Skin epidermis (tissue), 12 donors: ENCODE measurements at regions not wholly inside any gene's neighbourhood (a gene's known extent, or its start where the extent isn't known, plus 50 kb on each side); places are given as distances from the start of the nearest gene placed in this dataset.

Source experiments
- H3K27ac ChIP-seq, 21 experiments: fragments of 200-600 bp; sonication (generic) in 11 of 21; one replicate each; pipeline ENCODE4 v1.5.0; 2020; ENCODE audit warnings: mild to moderate bottlenecking in 3 of 21, inconsistent platforms in 2 of 21, moderate library complexity in 2 of 21
- H3K4me3 ChIP-seq, 7 experiments: fragments of 200-600 bp; sonication (generic) in 2 of 7; one replicate each; pipeline ENCODE4 v1.5.0; 2020; ENCODE audit warnings: inconsistent platforms in 2 of 7, mild to moderate bottlenecking in 2 of 7, moderate library complexity in 1 of 7

- H3K4me3 ChIP-seq: no peak overlapping the region
Measured at GRCh38 chr12:27178723-27179399, 65.2 kb upstream of the STK38L start.

GRCh38 chr12:27179400-27180214, 64.5 kb upstream of the STK38L start:
- H3K27ac ChIP-seq: peak overlapping the region in 14 of 21 experiments; percentile 24 to 72 (median 55)
- no peak overlapping the region for H3K4me3 ChIP-seq

More at GRCh38 chr12:27178723-27179399, 65.2 kb upstream of the STK38L start:
- H3K27ac ChIP-seq: peak overlapping the region in 12 of 21 experiments; percentile 13 to 69 (median 51)

GRCh38 chr12:27180906-27181505, 63.1 kb upstream of the STK38L start:
- no peak overlapping the region for H3K4me3 ChIP-seq
- H3K27ac ChIP-seq: peak overlapping the region in 6 of 21 experiments; percentile 40 to 72 (median 63)

- Histone ChIP-seq H3K4me3 (no peak overlapping the region), H3K27ac (no peak overlapping the region)
Measured at GRCh38 chr12:27183342-27183741, 60.7 kb upstream of the STK38L start.

GRCh38 chr12:27185234-27186021, 58.7 kb upstream of the STK38L start:
- H3K4me3 ChIP-seq: no peak overlapping the region
- H3K27ac ChIP-seq: peak overlapping the region in 2 of 21 experiments; percentile 1 to 26

- H3K4me3 ChIP-seq: no peak overlapping the region
- peak overlapping the region in 4 of 21 experiments; percentile 1 to 58 (median 33) for H3K27ac ChIP-seq
Measured at GRCh38 chr12:27186022-27186839, 57.9 kb upstream of the STK38L start.

GRCh38 chr12:27187697-27188096, 56.4 kb upstream of the STK38L start:
- Histone ChIP-seq H3K4me3 (no peak overlapping the region), H3K27ac (no peak overlapping the region)

- Histone ChIP-seq H3K4me3 (no peak overlapping the region), H3K27ac (peak overlapping the region in 1 of 21 experiments; percentile 34)
Measured at GRCh38 chr12:27190761-27191160, 53.3 kb upstream of the STK38L start.

- Histone ChIP-seq H3K4me3 (no peak overlapping the region), H3K27ac (peak overlapping the region in 1 of 21 experiments; percentile 34)
Measured at GRCh38 chr12:27191531-27191930, 52.6 kb upstream of the STK38L start.

GRCh38 chr12:27192118-27192802, 51.8 kb upstream of the STK38L start:
- no peak overlapping the region for H3K4me3 ChIP-seq
- H3K27ac ChIP-seq: no peak overlapping the region

- Histone ChIP-seq H3K27ac (no peak overlapping the region), H3K4me3 (no peak overlapping the region)
Measured at GRCh38 chr12:27193106-27193505, 51.0 kb upstream of the STK38L start.

- Histone ChIP-seq H3K27ac (peak overlapping the region in 1 of 21 experiments; percentile 14), H3K4me3 (no peak overlapping the region)
Measured at GRCh38 chr12:27193854-27194544, 50.1 kb upstream of the STK38L start.
